MV-4-11 (cell line): ENCODE measurements at regions not wholly inside any gene's neighbourhood (a gene's known extent, or its start where the extent isn't known, plus 50 kb on each side); places are given as distances from the start of the nearest gene placed in this dataset.

Experiments used
- DNase-seq: peaks from one replicate; lab custom pipeline; 2025; lab: John Stamatoyannopoulos, UW

- peak; percentile 92 for DNase-seq
Measured at GRCh38 chr7:106957766-106958165, 86.7 kb upstream of the PRKAR2B start.

- DNase-seq = no peak
Measured at GRCh38 chr7:106959753-106960152, 84.8 kb upstream of the PRKAR2B start.

GRCh38 chr7:106962751-106963150, 81.8 kb upstream of the PRKAR2B start:
- no peak for DNase-seq

- no peak for DNase-seq
Measured at GRCh38 chr7:106964466-106964865, 80.0 kb upstream of the PRKAR2B start.

- DNase-seq = no peak
Measured at GRCh38 chr7:106965108-106965507, 79.4 kb upstream of the PRKAR2B start.

- DNase-seq = no peak
Measured at GRCh38 chr7:106966121-106966520, 78.4 kb upstream of the PRKAR2B start.

- DNase-seq = no peak
Measured at GRCh38 chr7:106968160-106968559, 76.3 kb upstream of the PRKAR2B start.

- no peak for DNase-seq
Measured at GRCh38 chr7:106978425-106979420, 65.8 kb upstream of the PRKAR2B start.

GRCh38 chr7:106979551-106980357, 64.8 kb upstream of the PRKAR2B start:
- no peak for DNase-seq

- no peak for DNase-seq
Measured at GRCh38 chr7:106980358-106980685, 64.2 kb upstream of the PRKAR2B start.

GRCh38 chr7:106982415-106982814, 62.1 kb upstream of the PRKAR2B start:
- no peak for DNase-seq

GRCh38 chr7:106984034-106984433, 60.5 kb upstream of the PRKAR2B start:
- DNase-seq = no peak

- no peak for DNase-seq
Measured at GRCh38 chr7:106986450-106986977, 58.0 kb upstream of the PRKAR2B start.

- DNase-seq = no peak
Measured at GRCh38 chr7:106987777-106988176, 56.7 kb upstream of the PRKAR2B start.

- DNase-seq = no peak
Measured at GRCh38 chr7:106992511-106992910, 52.0 kb upstream of the PRKAR2B start.
